ENCODE measurements at regions not wholly inside any gene's neighbourhood (a gene's known extent, or its start where the extent isn't known, plus 50 kb on each side); places are given as distances from the start of the nearest gene placed in this dataset.
A peak's percentile ranks its signal among the peaks of the same experiment; 100 is the strongest.

DNA sequence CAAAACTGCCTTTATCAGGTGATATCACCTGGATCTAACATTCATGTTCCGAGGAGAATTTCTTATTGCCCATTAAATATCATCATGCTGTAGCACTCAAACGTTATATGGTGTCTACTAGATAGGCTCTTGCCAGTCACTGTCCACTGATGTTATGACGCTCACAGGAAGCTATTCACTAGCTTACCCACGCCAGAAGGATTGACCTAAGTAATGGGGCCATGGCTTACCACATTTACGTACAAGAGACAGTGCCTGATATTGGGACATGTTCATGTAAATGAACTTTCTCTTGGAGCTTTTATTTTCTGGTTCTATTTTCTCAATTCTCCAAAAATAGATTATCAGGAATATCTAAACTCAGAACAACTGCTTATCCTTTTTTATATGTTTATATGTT lies 91.7 kb upstream of the NAALADL2 start:
- Histone ChIP-seq H2AFZ (ENCODE audit: low read depth, low read length) (no peak overlapping the region), H3K4me2 (ENCODE audit: insufficient read depth, low read length) (no peak overlapping the region), H3K4me3 (replicated peaks in 1 of 3; ENCODE audit: insufficient read depth in 1 of 3, low read depth in 1 of 3, low read length in 3 of 3) (no peak overlapping the region), H4K20me1 (replicated peaks; ENCODE audit: control insufficient read depth, extremely low read depth, insufficient read depth, low read length) (no peaks in the 10 kb centered on the region), H3K27ac (ENCODE audit: insufficient read depth, low read depth, low read length) (no peak overlapping the region), H3K9me3 (replicated peaks; ENCODE audit: control insufficient read depth, insufficient read depth, low read length) (no peaks in the 10 kb centered on the region), H3K79me2 (ENCODE audit: control insufficient read depth, insufficient read depth, low read length) (no peaks in the 10 kb centered on the region), H3K4me1 (ENCODE audit: control insufficient read depth, extremely low read depth, insufficient read depth, low read length) (peaks cover 10% of the 10 kb centered on the region), H3K27me3 (ENCODE audit: control insufficient read depth in 2 of 2, insufficient read depth in 2 of 2, low read length in 2 of 2) (no peaks in the 10 kb centered on the region), H3K36me3 (ENCODE audit: control insufficient read depth in 2 of 2, extremely low read depth in 1 of 2, insufficient read depth in 2 of 2, low read length in 2 of 2) (no peaks in the 10 kb centered on the region), H3K9ac (replicated peaks; ENCODE audit: extremely low read depth, insufficient read depth, low read length) (no peak overlapping the region), H3K9me1 (replicated peaks; ENCODE audit: control insufficient read depth, extremely low read depth, insufficient read depth, low read length) (no peaks in the 10 kb centered on the region)
- no TSS peak for BruUV-seq (replicated peaks)
- CTCF ChIA-PET = interaction anchor here (1.1 kb wide), 1 partner anchor 9 kb away, joined by 3 read pairs; no protein-coding TSS in a partner anchor
- intact Hi-C loops (cut with micrococcal nuclease) (no loop called here), dilution Hi-C loops (cut with MboI; ENCODE audit: extremely low pct_ligation_motif_present, low sequenced_read_pairs) (no loop called here)
- POLR2A ChIA-PET = no interaction called here
- TF ChIP-seq GATA2 (IDR thresholded peaks at IDR 0.05; ENCODE audit: insufficient read depth, insufficient read length, low read depth, low read length) = no peak
- no peak for TF ChIP-seq POLR2A (IDR thresholded peaks at IDR 0.05; ENCODE audit: low read depth, low read length)
- TF ChIP-seq, protein P1, sequence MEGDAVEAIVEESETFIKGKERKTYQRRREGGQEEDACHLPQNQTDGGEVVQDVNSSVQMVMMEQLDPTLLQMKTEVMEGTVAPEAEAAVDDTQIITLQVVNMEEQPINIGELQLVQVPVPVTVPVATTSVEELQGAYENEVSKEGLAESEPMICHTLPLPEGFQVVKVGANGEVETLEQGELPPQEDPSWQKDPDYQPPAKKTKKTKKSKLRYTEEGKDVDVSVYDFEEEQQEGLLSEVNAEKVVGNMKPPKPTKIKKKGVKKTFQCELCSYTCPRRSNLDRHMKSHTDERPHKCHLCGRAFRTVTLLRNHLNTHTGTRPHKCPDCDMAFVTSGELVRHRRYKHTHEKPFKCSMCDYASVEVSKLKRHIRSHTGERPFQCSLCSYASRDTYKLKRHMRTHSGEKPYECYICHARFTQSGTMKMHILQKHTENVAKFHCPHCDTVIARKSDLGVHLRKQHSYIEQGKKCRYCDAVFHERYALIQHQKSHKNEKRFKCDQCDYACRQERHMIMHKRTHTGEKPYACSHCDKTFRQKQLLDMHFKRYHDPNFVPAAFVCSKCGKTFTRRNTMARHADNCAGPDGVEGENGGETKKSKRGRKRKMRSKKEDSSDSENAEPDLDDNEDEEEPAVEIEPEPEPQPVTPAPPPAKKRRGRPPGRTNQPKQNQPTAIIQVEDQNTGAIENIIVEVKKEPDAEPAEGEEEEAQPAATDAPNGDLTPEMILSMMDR (IDR thresholded peaks at IDR 0.05; ENCODE audit: extremely low read depth in 1 of 2, insufficient read depth in 1 of 2, low read depth in 1 of 2, low read length in 2 of 2) = no peak
- TF ChIP-seq JUN (IDR thresholded peaks at IDR 0.05; ENCODE audit: borderline replicate concordance, insufficient read depth, insufficient read length, low read depth) = no peak
- no peak for FAIRE-seq
- no peak for DNase-seq (ENCODE audit: low read depth, low spot score)

GRCh38 chr3:174767853-174768382 lies 91.2 kb upstream of the NAALADL2 start:
- no peaks in the 10 kb centered on the region for H3K9me3 ChIP-seq (replicated peaks; ENCODE audit: control insufficient read depth, insufficient read depth, low read length)
- no peak overlapping the region for H3K27ac ChIP-seq (ENCODE audit: insufficient read depth, low read depth, low read length)
- no peaks in the 10 kb centered on the region for H4K20me1 ChIP-seq (replicated peaks; ENCODE audit: control insufficient read depth, extremely low read depth, insufficient read depth, low read length)
- H3K4me2 ChIP-seq (ENCODE audit: insufficient read depth, low read length) = peak overlapping the region; percentile 67
- BruUV-seq (replicated peaks) = no TSS peak
- no peak for TF ChIP-seq EZH2 (IDR thresholded peaks at IDR 0.05; ENCODE audit: borderline replicate concordance, low read depth, low read length, severe bottlenecking)
- no peak for TF ChIP-seq MAX (IDR thresholded peaks at IDR 0.05; ENCODE audit: insufficient read depth, insufficient read length)
- TF ChIP-seq GATA2 (IDR thresholded peaks at IDR 0.05; ENCODE audit: insufficient read depth, insufficient read length, low read depth, low read length) = no peak
- no peaks in the 10 kb centered on the region for H3K27me3 ChIP-seq (ENCODE audit: control insufficient read depth in 2 of 2, insufficient read depth in 2 of 2, low read length in 2 of 2)
- H3K4me3 ChIP-seq (replicated peaks in 1 of 3; ENCODE audit: insufficient read depth in 1 of 3, low read depth in 1 of 3, low read length in 3 of 3) = no peak overlapping the region
- no peaks in the 10 kb centered on the region for H3K9me1 ChIP-seq (replicated peaks; ENCODE audit: control insufficient read depth, extremely low read depth, insufficient read depth, low read length)
- H3K4me1 ChIP-seq (ENCODE audit: control insufficient read depth, extremely low read depth, insufficient read depth, low read length) = peaks cover 10% of the 10 kb centered on the region
- no peaks in the 10 kb centered on the region for H3K79me2 ChIP-seq (ENCODE audit: control insufficient read depth, insufficient read depth, low read length)
- peak; percentile 65 for DNase-seq (ENCODE audit: low read depth, low spot score)
- H3K36me3 ChIP-seq (ENCODE audit: control insufficient read depth in 2 of 2, extremely low read depth in 1 of 2, insufficient read depth in 2 of 2, low read length in 2 of 2) = no peaks in the 10 kb centered on the region
- H2AFZ ChIP-seq (ENCODE audit: low read depth, low read length) = peak overlapping the region; percentile 83
- dilution Hi-C loops (cut with MboI; ENCODE audit: extremely low pct_ligation_motif_present, low sequenced_read_pairs) (no loop called here), intact Hi-C loops (cut with micrococcal nuclease) (no loop called here)
- H3K9ac ChIP-seq (replicated peaks; ENCODE audit: extremely low read depth, insufficient read depth, low read length) = peak overlapping the region; percentile 7
- ChIA-PET CTCF (interaction anchor here (1.1 kb wide), 1 partner anchor 9 kb away, joined by 3 read pairs; no protein-coding TSS in a partner anchor), POLR2A (no interaction called here)
- no peak for FAIRE-seq

Data from endothelial cell of umbilical vein (primary cell).